RWPE1 (cell line): ENCODE measurements at regions not wholly inside any gene's neighbourhood (a gene's known extent, or its start where the extent isn't known, plus 50 kb on each side); places are given as distances from the start of the nearest gene placed in this dataset.

Source experiments
- CTCF ChIA-PET: fragments of 350-600 bp; sonication (Branson Sonifier 250); formaldehyde crosslinking; extraction: SDS; loops from one replicate; lab custom pipeline; 2021; lab: Yijun Ruan, JAX
- POLR2A ChIA-PET: fragments of 400-600 bp; formaldehyde crosslinking; extraction: SDS; loops from one replicate; lab custom pipeline; 2020; ENCODE audit warnings: antibody characterized with exemption; ENCODE audit not compliant: low non-redundant PET; lab: Yijun Ruan, JAX
- DNase-seq: peaks from one replicate; pipeline ENCODE4 v3.0.0; 2012; ENCODE audit warnings: low spot score
- H3K27ac ChIP-seq: fragments of 450-650 bp; 2 replicates; pipeline ENCODE4 v1.5.1; 2017
- TF ChIP-seq, protein P1 (sequence below): fragments of 450-650 bp; conservative IDR thresholded peaks from 2 replicates; pipeline ENCODE4 v1.5.1; 2017; ENCODE audit warnings: low read depth, mild to moderate bottlenecking

DNA sequence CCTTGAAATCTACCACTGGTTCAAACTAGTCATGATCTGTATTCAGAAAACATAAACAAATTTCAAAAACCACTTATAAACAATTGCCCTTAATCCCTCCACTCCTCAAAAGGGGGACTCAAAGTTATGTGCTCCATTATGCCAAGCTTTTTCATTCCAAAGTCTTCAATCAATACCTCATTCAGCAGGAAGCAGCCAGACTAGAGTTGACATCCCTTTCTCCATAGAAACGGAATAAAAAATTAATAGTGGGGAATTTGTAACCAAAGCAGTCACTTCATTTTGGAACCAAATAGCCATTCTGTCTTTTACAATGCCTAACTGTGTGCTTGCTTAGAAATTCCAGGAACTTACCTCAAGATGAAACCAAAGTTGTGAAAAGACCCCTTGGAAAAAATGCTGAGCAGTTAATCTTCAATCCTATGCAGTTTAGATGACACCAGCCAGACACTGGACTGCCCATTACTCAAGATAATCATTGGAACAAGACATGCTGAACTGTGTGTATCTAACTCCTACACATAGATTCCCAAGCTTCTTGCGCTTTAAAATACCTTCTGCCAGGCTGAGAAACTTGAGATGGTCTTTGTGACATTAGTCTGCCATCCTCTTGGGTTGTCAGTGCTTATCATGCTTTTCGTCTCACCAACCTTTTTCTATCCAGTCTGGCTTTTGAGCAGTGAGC lies 406.2 kb downstream of the PLOD2 start:
- no peak for DNase-seq
- ChIA-PET POLR2A (no interaction called here), CTCF (no interaction called here)
- H3K27ac ChIP-seq = no peak overlapping the region
- TF ChIP-seq, protein P1, sequence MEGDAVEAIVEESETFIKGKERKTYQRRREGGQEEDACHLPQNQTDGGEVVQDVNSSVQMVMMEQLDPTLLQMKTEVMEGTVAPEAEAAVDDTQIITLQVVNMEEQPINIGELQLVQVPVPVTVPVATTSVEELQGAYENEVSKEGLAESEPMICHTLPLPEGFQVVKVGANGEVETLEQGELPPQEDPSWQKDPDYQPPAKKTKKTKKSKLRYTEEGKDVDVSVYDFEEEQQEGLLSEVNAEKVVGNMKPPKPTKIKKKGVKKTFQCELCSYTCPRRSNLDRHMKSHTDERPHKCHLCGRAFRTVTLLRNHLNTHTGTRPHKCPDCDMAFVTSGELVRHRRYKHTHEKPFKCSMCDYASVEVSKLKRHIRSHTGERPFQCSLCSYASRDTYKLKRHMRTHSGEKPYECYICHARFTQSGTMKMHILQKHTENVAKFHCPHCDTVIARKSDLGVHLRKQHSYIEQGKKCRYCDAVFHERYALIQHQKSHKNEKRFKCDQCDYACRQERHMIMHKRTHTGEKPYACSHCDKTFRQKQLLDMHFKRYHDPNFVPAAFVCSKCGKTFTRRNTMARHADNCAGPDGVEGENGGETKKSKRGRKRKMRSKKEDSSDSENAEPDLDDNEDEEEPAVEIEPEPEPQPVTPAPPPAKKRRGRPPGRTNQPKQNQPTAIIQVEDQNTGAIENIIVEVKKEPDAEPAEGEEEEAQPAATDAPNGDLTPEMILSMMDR = no peak

DNA sequence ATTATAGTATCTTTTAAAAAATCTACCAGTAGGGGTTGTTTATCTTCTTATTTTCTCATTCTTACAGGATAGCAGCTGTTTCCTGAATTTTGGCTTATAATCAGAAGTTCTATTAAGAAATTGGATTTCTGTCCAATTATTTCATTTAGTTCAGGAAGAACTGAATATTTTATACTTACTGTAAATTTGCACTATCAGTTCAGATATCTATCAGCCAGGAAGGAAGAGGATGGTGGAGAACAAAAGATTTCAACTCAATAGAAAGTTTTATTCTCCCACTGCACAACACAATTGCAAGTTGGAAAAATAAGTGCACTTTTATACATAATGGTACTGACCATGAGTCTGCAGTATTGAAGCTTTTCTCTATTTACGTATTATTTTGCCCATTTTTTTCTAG lies 400.9 kb downstream of the PLOD2 start:
- TF ChIP-seq, protein P1 = no peak
- H3K27ac ChIP-seq = no peak overlapping the region
- ChIA-PET CTCF (no interaction called here), POLR2A (no interaction called here)
- no peak for DNase-seq

DNA sequence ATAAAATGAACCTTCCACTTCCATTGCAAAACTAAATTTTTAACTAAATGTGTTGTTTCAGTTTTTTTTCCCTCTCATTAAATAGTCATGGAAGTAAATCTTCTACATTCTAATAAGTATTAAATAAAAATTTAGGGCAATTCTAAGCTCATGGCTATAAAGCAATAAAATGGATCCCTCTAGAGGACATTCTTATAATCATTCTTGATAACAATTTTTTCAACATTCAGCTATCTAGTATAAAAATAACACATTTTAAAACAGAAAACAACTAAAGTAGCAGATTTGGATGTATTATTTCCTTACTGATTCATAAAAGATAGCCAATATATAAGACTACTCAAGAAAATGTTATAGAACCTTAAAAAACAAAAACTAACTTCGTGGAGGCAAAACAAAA lies 393.1 kb downstream of the PLOD2 start:
- no peak for DNase-seq
- ChIA-PET CTCF (interaction anchor here (0.6 to 0.7 kb wide), 2 partner anchors 22 to 508 kb away, joined by 4 read pairs; no protein-coding TSS in a partner anchor), POLR2A (no interaction called here)
- TF ChIP-seq, protein P1 = 0 out of 2 replicates have a peak, but pooled peaks have one; percentile 18
- no peak overlapping the region for H3K27ac ChIP-seq

DNA sequence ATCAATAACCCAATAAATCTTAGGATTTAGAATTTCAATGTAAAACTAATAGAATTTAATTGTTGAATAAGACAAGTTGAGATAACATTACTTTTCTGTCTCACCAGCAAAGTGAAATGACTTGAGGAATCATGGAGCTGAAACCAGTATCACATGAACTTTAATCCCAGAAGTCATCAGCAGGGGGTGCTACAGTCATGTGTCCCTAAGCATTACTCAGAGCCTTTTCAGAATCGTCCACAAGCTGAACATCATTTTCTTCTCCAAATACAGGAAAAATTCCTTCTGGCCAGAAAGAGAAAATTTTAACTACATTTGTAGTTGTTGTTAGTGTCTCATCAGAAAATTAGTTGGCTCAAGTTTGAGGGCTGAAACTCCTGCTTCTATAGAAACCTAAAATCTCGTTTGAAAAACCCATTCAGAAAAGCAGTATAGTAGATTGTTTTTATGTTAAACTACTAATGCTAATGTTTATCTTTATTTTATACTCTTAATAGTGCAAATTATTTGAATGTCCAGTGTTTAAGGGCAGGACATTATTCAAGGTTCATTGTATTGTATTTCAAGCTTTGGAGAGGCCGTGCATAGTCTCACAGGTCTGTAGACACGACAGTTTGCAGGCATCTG lies 384.1 kb downstream of the PLOD2 start:
- TF ChIP-seq, protein P1 = peak; percentile 38
- H3K27ac ChIP-seq = no peak overlapping the region
- CTCF ChIA-PET = interaction anchor here (0.6 to 0.7 kb wide), 2 partner anchors 138 to 262 kb away, joined by 3 to 4 read pairs; no protein-coding TSS in a partner anchor
- DNase-seq = peak; percentile 3
- POLR2A ChIA-PET = no interaction called here

DNA sequence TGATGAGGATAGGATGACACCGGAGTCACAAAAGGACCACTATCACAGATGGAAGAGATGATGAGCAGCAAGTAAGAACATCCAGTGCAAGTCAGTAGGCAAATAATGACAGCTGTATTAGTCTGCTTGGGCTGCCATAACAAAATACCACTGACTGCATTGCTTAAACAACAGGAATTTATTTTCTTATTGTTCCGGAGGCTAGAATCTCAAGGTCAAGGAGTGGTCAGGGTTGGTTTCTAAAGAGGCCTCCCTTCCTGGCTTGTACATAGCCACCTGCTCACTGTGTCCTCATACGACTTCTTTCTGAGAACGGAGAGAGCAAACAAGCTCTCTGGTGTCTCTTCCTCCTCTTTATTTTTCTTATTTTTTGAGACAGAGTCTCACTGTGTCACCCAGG lies 380.7 kb downstream of the PLOD2 start:
- TF ChIP-seq, protein P1 = no peak
- no peak for DNase-seq
- ChIA-PET CTCF (interaction anchor here (0.7 kb wide), 1 partner anchor 113 kb away, joined by 4 read pairs; no protein-coding TSS in a partner anchor), POLR2A (no interaction called here)
- H3K27ac ChIP-seq = no peak overlapping the region

DNA sequence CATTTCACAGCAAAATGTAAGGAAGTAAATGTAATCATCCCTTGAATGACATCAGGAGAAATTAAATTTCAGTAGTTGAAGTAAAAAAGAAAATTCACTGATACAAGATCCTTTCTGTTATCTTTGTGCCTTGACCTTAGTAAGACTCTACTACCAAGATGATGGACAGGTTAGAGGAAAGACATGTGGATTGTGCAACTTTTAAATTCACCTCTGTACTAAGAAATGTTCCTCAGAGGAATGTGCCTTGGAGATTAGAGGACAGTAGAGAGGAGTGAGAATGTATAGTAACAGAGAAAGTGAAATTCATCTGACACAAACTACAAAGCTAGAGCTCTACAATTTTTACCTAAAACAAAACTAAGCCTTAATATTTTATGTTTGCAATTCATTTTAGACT lies 375.3 kb downstream of the PLOD2 start:
- ChIA-PET CTCF (no interaction called here), POLR2A (no interaction called here)
- no peak for DNase-seq

More for the DNA sequence above, 375.3 kb downstream of the PLOD2 start:
- no peak overlapping the region for H3K27ac ChIP-seq
- TF ChIP-seq, protein P1 = no peak
